ENCODE measurements at regions not wholly inside any gene's neighbourhood (a gene's known extent, or its start where the extent isn't known, plus 50 kb on each side); places are given as distances from the start of the nearest gene placed in this dataset.

GRCh38 chr16:72317446-72317845, 145.5 kb upstream of the PMFBP1 start:
- no peak overlapping the region for H3K4me3 ChIP-seq
- ATAC-seq: no peak
- H3K9me3 ChIP-seq: peaks cover 6% of the 10 kb centered on the region
- intact Hi-C loops (cut with DNase I, micrococcal nuclease): no loop called here
- DNase-seq: no peak
- no peaks in the 10 kb centered on the region for H3K36me3 ChIP-seq (ENCODE audit: low read depth)
- no peaks in the 10 kb centered on the region for H3K4me1 ChIP-seq (ENCODE audit: low read depth)
- TF ChIP-seq CTCF (IDR thresholded peaks at IDR 0.05): no peak

- Histone ChIP-seq H3K4me1 (ENCODE audit: low read depth) (no peaks in the 10 kb centered on the region), H3K9me3 (no peaks in the 10 kb centered on the region), H3K4me3 (no peak overlapping the region), H3K36me3 (ENCODE audit: low read depth) (no peaks in the 10 kb centered on the region)
- ATAC-seq (no peak), DNase-seq (no peak)
- intact Hi-C loops (cut with DNase I, micrococcal nuclease): no loop called here
- no peak for TF ChIP-seq CTCF (IDR thresholded peaks at IDR 0.05)
Observed at GRCh38 chr16:72313903-72314302, 141.9 kb upstream of the PMFBP1 start.

- H3K36me3 ChIP-seq (ENCODE audit: low read depth): no peaks in the 10 kb centered on the region
- intact Hi-C loops (cut with DNase I, micrococcal nuclease): no loop called here
- no peak overlapping the region for H3K4me3 ChIP-seq
- ATAC-seq: no peak
- H3K4me1 ChIP-seq (ENCODE audit: low read depth): no peaks in the 10 kb centered on the region
- no peaks in the 10 kb centered on the region for H3K9me3 ChIP-seq
- no peak for DNase-seq
- no peak for TF ChIP-seq CTCF (IDR thresholded peaks at IDR 0.05)
Observed at GRCh38 chr16:72312828-72313227, 140.9 kb upstream of the PMFBP1 start.

GRCh38 chr16:72311426-72311825, 139.5 kb upstream of the PMFBP1 start:
- Histone ChIP-seq H3K4me1 (ENCODE audit: low read depth) (no peaks in the 10 kb centered on the region), H3K36me3 (ENCODE audit: low read depth) (no peaks in the 10 kb centered on the region), H3K9me3 (no peaks in the 10 kb centered on the region), H3K4me3 (no peak overlapping the region)
- DNase-seq (no peak), ATAC-seq (no peak)
- intact Hi-C loops (cut with DNase I, micrococcal nuclease): no loop called here
- TF ChIP-seq CTCF (IDR thresholded peaks at IDR 0.05): no peak

- no peaks in the 10 kb centered on the region for H3K9me3 ChIP-seq
- intact Hi-C loops (cut with DNase I, micrococcal nuclease): no loop called here
- H3K36me3 ChIP-seq (ENCODE audit: low read depth): no peaks in the 10 kb centered on the region
- no peak for TF ChIP-seq CTCF (IDR thresholded peaks at IDR 0.05)
- H3K4me3 ChIP-seq: no peak overlapping the region
- H3K4me1 ChIP-seq (ENCODE audit: low read depth): no peaks in the 10 kb centered on the region
- ATAC-seq (no peak), DNase-seq (no peak)
Observed at GRCh38 chr16:72309001-72309400, 137.0 kb upstream of the PMFBP1 start.

GRCh38 chr16:72308396-72308795, 136.4 kb upstream of the PMFBP1 start:
- H3K4me1 ChIP-seq (ENCODE audit: low read depth): no peaks in the 10 kb centered on the region
- no peak overlapping the region for H3K4me3 ChIP-seq
- ATAC-seq: no peak
- DNase-seq: no peak
- intact Hi-C loops (cut with DNase I, micrococcal nuclease): no loop called here
- TF ChIP-seq CTCF (IDR thresholded peaks at IDR 0.05): no peak
- H3K36me3 ChIP-seq (ENCODE audit: low read depth): no peaks in the 10 kb centered on the region
- no peaks in the 10 kb centered on the region for H3K9me3 ChIP-seq
